ENCODE measurements at regions not wholly inside any gene's neighbourhood (a gene's known extent, or its start where the extent isn't known, plus 50 kb on each side); places are given as distances from the start of the nearest gene placed in this dataset.

DNA sequence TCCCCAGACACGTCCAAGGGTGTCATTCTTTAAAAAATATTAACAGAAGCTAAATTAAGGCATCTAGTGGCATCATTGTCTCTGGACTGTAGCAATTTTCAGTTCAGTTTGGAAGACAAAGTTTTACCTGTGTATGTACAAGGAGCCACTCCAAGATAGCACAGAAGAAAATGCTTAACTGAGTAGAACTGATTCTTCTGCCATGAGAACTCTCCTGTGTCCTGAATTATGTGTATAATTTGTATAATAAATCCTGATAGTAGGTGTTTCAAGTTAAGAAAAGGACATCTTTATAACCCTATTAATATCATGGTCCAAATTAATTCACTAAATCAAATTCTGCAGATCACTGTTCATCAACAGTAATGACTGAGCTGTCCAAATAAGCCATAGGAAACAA, 1104.0 kb downstream of the XPNPEP1 start:
- H3K4me3 ChIP-seq (ENCODE audit: low read depth, low read length), result no peak overlapping the region
- TF ChIP-seq, protein P1, sequence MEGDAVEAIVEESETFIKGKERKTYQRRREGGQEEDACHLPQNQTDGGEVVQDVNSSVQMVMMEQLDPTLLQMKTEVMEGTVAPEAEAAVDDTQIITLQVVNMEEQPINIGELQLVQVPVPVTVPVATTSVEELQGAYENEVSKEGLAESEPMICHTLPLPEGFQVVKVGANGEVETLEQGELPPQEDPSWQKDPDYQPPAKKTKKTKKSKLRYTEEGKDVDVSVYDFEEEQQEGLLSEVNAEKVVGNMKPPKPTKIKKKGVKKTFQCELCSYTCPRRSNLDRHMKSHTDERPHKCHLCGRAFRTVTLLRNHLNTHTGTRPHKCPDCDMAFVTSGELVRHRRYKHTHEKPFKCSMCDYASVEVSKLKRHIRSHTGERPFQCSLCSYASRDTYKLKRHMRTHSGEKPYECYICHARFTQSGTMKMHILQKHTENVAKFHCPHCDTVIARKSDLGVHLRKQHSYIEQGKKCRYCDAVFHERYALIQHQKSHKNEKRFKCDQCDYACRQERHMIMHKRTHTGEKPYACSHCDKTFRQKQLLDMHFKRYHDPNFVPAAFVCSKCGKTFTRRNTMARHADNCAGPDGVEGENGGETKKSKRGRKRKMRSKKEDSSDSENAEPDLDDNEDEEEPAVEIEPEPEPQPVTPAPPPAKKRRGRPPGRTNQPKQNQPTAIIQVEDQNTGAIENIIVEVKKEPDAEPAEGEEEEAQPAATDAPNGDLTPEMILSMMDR (IDR thresholded peaks at IDR 0.05; ENCODE audit: borderline replicate concordance, insufficient read depth, low read depth, low read length), result no peak

GRCh38 chr10:108817584-108817983, 1105.7 kb downstream of the XPNPEP1 start:
- TF ChIP-seq, protein P1 (IDR thresholded peaks at IDR 0.05; ENCODE audit: borderline replicate concordance, insufficient read depth, low read depth, low read length), result no peak
- H3K4me3 ChIP-seq (ENCODE audit: low read depth, low read length), result no peak overlapping the region

GRCh38 chr10:108817135-108817534, 1106.2 kb downstream of the XPNPEP1 start:
- no peak overlapping the region for H3K4me3 ChIP-seq (ENCODE audit: low read depth, low read length)
- TF ChIP-seq, protein P1 (IDR thresholded peaks at IDR 0.05; ENCODE audit: borderline replicate concordance, insufficient read depth, low read depth, low read length), result no peak

DNA sequence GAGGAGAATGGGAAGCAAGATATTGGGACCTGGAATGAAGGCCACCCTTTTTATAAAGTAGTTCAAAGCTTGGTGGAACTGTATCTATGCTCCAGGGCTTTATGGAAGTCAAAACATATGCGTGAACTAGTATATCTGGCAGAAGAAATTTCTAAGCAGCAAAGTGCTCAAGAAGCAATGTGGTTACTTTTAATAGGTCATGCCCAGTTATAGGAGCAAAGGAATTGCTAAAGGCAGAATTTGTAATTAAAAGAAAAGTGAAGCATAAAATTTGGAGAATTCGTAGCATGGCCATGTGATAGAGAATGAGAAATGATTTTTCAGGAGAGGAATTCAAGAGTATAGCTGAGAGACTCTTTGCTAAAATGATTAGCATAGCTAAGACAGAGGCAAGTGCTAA, 1110.4 kb downstream of the XPNPEP1 start:
- TF ChIP-seq, protein P1 (IDR thresholded peaks at IDR 0.05; ENCODE audit: borderline replicate concordance, insufficient read depth, low read depth, low read length), result no peak
- H3K4me3 ChIP-seq (ENCODE audit: low read depth, low read length), result no peak overlapping the region

DNA sequence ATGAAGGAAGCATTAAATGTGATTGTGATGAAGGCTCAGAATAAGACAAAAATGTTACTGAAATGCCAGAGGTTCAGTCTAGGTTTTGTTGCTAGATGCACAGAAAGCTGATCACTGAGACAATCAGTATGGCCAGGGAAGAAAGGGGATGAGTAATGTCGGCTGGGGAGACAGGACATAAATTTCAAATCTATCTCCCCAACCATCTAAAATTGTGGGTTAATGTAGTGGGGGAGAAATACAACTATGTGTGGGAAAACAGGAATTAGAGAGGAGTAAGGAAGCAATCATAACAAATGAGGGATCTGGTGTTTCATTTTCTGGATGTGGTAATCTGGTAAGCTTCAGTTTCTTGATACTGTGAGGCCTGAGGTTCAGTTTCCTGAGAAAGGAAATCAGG, 1111.0 kb downstream of the XPNPEP1 start:
- TF ChIP-seq, protein P1 (IDR thresholded peaks at IDR 0.05; ENCODE audit: borderline replicate concordance, insufficient read depth, low read depth, low read length), result no peak
- no peak overlapping the region for H3K4me3 ChIP-seq (ENCODE audit: low read depth, low read length)

GRCh38 chr10:108808228-108808627, 1115.1 kb downstream of the XPNPEP1 start:
- TF ChIP-seq, protein P1 (IDR thresholded peaks at IDR 0.05; ENCODE audit: borderline replicate concordance, insufficient read depth, low read depth, low read length), result no peak
- H3K4me3 ChIP-seq (ENCODE audit: low read depth, low read length), result no peak overlapping the region

- H3K4me3 ChIP-seq (ENCODE audit: low read depth, low read length), result no peak overlapping the region
- TF ChIP-seq, protein P1 (IDR thresholded peaks at IDR 0.05; ENCODE audit: borderline replicate concordance, insufficient read depth, low read depth, low read length), result no peak
These were observed 1121.4 kb downstream of the XPNPEP1 start for GRCh38 chr10:108801775-108802517.
